ENCODE measurements at regions not wholly inside any gene's neighbourhood (a gene's known extent, or its start where the extent isn't known, plus 50 kb on each side); places are given as distances from the start of the nearest gene placed in this dataset.

DNA sequence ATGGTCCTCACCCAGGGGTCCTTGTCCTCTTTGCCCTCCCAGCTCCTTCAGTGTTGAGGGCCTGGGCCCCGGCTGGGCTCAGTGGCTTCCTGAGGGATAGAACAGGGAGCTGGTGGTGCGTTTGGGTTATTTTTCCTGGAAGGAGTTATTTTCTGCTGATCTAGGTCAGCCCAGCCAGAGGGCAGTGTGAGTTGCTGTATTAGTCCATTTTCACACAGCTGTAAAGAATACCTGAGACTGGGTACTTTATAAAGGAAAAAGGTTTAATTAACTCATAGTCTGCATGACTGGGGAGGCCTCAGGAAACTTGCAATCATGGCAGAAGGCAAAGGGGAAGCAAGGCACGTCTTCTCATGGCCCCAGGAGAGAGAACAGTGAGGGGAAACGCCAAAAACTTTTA, 122.4 kb upstream of the PCBD1 start:
- TF ChIP-seq, protein P1, sequence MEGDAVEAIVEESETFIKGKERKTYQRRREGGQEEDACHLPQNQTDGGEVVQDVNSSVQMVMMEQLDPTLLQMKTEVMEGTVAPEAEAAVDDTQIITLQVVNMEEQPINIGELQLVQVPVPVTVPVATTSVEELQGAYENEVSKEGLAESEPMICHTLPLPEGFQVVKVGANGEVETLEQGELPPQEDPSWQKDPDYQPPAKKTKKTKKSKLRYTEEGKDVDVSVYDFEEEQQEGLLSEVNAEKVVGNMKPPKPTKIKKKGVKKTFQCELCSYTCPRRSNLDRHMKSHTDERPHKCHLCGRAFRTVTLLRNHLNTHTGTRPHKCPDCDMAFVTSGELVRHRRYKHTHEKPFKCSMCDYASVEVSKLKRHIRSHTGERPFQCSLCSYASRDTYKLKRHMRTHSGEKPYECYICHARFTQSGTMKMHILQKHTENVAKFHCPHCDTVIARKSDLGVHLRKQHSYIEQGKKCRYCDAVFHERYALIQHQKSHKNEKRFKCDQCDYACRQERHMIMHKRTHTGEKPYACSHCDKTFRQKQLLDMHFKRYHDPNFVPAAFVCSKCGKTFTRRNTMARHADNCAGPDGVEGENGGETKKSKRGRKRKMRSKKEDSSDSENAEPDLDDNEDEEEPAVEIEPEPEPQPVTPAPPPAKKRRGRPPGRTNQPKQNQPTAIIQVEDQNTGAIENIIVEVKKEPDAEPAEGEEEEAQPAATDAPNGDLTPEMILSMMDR (IDR thresholded peaks at IDR 0.05): no peak
- no peak for TF ChIP-seq ZFX (IDR thresholded peaks at IDR 0.05; ENCODE audit: borderline replicate concordance)
